LNCaP clone FGC (cell line): ENCODE measurements at regions not wholly inside any gene's neighbourhood (a gene's known extent, or its start where the extent isn't known, plus 50 kb on each side); places are given as distances from the start of the nearest gene placed in this dataset.

ENCODE experiments used
- DNase-seq: peaks from one replicate; pipeline ENCODE4 v3.0.0-alpha.2; 2011; ENCODE audit warnings: low read depth
- H3K4me3 ChIP-seq: 2 replicates; pipeline ENCODE4 v1.5.1; 2011; ENCODE audit warnings: mild to moderate bottlenecking, low read depth, low read length, control low read depth
- TF ChIP-seq, protein P1 (sequence below): IDR thresholded peaks from 2 replicates; pipeline ENCODE4 v1.5.1; 2012; ENCODE audit warnings: mild to moderate bottlenecking; ENCODE audit not compliant: control insufficient read depth, insufficient read depth; ENCODE audit errors: extremely low read depth

- TF ChIP-seq, protein P1, sequence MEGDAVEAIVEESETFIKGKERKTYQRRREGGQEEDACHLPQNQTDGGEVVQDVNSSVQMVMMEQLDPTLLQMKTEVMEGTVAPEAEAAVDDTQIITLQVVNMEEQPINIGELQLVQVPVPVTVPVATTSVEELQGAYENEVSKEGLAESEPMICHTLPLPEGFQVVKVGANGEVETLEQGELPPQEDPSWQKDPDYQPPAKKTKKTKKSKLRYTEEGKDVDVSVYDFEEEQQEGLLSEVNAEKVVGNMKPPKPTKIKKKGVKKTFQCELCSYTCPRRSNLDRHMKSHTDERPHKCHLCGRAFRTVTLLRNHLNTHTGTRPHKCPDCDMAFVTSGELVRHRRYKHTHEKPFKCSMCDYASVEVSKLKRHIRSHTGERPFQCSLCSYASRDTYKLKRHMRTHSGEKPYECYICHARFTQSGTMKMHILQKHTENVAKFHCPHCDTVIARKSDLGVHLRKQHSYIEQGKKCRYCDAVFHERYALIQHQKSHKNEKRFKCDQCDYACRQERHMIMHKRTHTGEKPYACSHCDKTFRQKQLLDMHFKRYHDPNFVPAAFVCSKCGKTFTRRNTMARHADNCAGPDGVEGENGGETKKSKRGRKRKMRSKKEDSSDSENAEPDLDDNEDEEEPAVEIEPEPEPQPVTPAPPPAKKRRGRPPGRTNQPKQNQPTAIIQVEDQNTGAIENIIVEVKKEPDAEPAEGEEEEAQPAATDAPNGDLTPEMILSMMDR, result no peak
- H3K4me3 ChIP-seq, result no peak overlapping the region
- DNase-seq, result peak; percentile 86
These were observed 196.2 kb upstream of the ELL2 start for GRCh38 chr5:96157841-96158291.

DNA sequence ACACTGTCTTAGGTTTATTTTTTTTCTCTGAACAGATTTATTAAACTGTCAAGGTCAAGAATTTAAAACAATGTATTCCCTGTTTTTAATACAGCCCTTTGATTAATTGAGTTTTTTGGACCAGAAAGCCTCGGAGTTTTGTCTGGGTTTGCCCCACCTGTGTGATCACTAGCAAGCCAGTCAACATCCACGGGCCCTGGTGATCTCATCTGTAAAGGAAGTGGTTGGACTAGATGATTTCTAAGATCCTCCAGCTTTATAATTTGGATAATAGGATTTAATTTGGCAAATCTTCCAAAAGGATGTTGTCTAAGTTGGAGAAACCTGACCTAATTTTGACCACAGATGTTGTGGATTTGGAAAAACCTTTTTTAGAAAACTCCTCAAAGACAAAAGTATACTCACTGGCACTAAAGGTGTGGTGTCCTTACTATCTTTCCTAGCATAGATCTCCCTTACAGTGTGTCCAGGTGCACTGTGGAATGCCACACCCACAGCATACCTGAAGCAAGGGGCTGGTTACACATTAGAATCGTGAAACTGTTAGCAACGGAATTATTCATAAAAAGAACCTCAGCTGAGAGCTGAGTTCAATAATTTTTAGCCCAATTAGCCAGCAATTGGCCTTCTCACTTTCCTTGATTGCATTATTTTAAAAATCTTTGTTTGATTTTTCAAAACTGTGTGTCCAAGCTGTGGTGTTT is 195.6 kb upstream of the ELL2 start:
- no peak overlapping the region for H3K4me3 ChIP-seq
- DNase-seq, result no peak
- TF ChIP-seq, protein P1, result no peak

DNA sequence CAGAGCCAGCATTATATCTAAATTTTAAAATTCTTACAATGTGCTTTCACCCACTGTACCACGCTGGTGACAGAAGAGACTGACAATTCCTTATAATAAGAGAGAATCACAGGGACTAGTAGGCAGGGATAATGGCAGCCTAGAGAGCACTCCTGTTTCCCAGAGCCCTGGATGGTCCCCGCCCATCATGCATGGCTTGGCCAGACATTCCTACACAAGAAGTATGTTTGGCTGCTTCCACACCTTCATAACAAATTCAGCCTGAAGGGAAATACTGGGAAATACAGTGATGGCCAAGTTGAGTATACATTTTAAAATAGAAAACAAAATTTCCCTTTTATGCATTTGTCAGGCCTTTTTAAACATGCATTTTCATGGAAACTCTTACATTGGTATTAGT is 193.5 kb upstream of the ELL2 start:
- no peak for DNase-seq
- H3K4me3 ChIP-seq, result no peak overlapping the region
- TF ChIP-seq, protein P1, result no peak

- no peak for DNase-seq
- H3K4me3 ChIP-seq, result no peak overlapping the region
- TF ChIP-seq, protein P1, result no peak
These were observed 190.2 kb upstream of the ELL2 start for GRCh38 chr5:96151891-96152290.

DNA sequence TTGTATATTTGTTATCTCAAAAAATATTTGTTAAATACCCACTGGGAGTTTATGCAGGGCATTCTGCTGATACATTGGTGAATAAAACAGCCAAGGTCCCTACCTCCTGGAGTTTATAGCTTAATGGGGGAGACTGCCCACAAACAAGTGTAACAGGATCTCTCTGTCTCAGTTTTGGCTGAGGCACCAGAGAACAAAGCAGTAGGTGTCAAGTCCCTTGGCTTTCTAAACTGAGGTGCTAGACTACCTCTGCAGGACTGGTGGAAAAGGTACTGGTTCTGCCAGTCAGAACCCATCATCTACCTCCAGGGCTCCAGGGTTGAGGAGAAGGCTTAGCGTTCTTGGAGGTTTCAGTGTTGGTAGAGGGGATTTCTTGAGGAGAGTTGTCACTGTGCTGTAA is 188.4 kb upstream of the ELL2 start:
- DNase-seq, result no peak
- no peak overlapping the region for H3K4me3 ChIP-seq
- TF ChIP-seq, protein P1, result no peak

DNA sequence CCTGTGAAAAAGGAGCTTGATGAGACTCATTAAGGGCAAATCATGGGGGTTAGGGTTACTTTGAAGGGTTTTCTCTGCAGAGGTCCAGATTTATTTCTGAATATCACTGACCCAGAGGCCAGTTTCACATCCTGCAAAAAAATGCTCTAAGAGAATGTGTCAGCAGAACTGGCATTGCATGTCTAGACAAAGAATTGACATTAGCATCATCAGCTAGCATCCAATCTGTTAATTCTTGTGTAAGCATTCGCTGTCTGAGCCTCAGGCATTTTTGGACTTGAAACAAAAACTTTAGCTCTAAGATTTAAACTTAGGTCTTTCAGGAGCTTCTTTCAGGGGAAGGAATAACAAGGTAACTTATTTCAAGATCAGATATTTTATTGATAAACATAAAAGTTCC is 187.9 kb upstream of the ELL2 start:
- TF ChIP-seq, protein P1, result no peak
- no peak overlapping the region for H3K4me3 ChIP-seq
- no peak for DNase-seq

DNA sequence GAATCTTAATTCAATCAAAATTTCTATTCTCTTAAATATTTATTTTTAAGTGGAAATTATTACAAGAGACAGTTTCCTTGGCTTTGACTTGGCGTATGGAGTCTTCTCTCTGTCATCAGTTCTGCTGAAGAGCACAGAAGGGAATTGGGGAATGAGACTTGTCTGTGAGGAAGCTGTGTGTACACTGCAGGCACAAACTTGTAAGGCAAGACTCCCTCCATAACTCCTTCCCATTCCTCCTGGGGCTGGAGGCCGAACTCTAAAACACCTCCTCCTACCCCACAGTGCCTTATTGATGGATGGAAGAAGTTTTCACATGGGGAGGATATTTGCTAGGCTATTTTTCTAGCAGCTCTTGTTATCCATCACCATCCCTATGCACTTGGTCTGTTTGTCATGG is 187.4 kb upstream of the ELL2 start:
- DNase-seq, result no peak
- TF ChIP-seq, protein P1, result no peak
- no peak overlapping the region for H3K4me3 ChIP-seq
